Prostate gland (tissue), 2 donors: ENCODE measurements at regions not wholly inside any gene's neighbourhood (a gene's known extent, or its start where the extent isn't known, plus 50 kb on each side); places are given as distances from the start of the nearest gene placed in this dataset.

ENCODE experiments used
- DNase-seq: peaks from one replicate; pipeline ENCODE4 v3.0.0-alpha.2; 2019; ENCODE audit warnings: low spot score
- H3K27ac ChIP-seq, 2 donors: fragments of 200-600 bp; sonication (generic); 2 replicates each; pipeline ENCODE4 v1.5.1; 2017 to 2019
- H3K27me3 ChIP-seq: fragments of 200-600 bp; sonication (generic); replicated peaks from 2 replicates; pipeline ENCODE4 v1.5.1; 2019; ENCODE audit not compliant: insufficient read depth
- H3K36me3 ChIP-seq, 2 donors: fragments of 200-600 bp; sonication (generic); 1 replicate in 1 of 2; 2 replicates in 1 of 2; pipeline versions ENCODE4 v1.5.1 to v1.8.1; 2017 to 2019
- H3K4me1 ChIP-seq: fragments of 200-600 bp; sonication (generic); replicated peaks from 2 replicates; pipeline ENCODE4 v1.5.1; 2019
- H3K4me3 ChIP-seq, 2 donors: fragments of 200-600 bp; sonication (generic); 2 replicates each; pipeline ENCODE4 v1.5.1; 2017 to 2019
- H3K9me3 ChIP-seq: fragments of 200-600 bp; sonication (generic); 2 replicates; pipeline ENCODE4 v1.5.1; 2017
- POLR2A ChIP-seq: fragments of 450-650 bp; IDR thresholded peaks from one replicate; pipeline ENCODE4 v1.6.1; 2016; ENCODE audit warnings: antibody characterized with exemption, mild to moderate bottlenecking
- POLR2AphosphoS5 ChIP-seq: sonication (generic); formaldehyde crosslinking; IDR thresholded peaks from one replicate; pipeline ENCODE4 v1.6.1; 2017; ENCODE audit warnings: antibody characterized with exemption
- WGBS: methylation state at CpG from one replicate; pipeline ENCODE4 v1.1.5; 2018; 5-methylcytosine and 5-hydroxymethylcytosine counted together
- intact Hi-C: fragments of 100-400 bp; cut with DNase I; formaldehyde crosslinking; loops from one replicate; pipeline ENCODE4 v1.14.2; 2022
- TF ChIP-seq, protein P1 (sequence below), 4 experiments: fragments of 200-600 bp in 2 of 4; fragments of 450-650 bp in 2 of 4; sonication (generic) in 2 of 4; IDR thresholded peaks; 1 replicate in 3 of 4; 2 replicates in 1 of 4; pipeline ENCODE4 v1.5.1; 2016 to 2019; ENCODE audit warnings: antibody characterized with exemption in 4 of 4, mild to moderate bottlenecking in 2 of 4, moderate library complexity in 2 of 4

DNA sequence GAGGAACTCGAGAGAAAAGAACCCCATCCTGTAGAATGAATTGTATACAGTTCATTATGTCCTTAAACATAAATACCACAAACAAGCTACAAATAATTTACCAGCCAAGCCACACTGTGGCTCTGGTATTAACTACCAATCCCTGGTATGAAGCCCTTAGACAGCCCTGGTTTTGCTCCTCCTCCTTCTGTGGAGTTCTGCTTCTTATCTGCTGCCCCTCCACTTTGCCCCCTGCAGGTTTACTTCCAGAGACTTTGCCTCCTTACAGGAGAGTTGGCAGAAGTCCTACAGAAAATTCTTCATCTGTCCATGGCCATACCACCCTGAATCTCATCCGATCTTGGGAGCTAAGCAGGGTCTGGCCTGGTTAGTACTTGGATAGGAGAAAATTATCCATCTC, 219.8 kb downstream of the ACTL7B start:
- Histone ChIP-seq H3K9me3 (no peaks in the 10 kb centered on the region), H3K27me3 (no peaks in the 10 kb centered on the region), H3K4me3 (no peak overlapping the region), H3K36me3 (no peaks in the 10 kb centered on the region), H3K27ac (no peak overlapping the region), H3K4me1 (no peaks in the 10 kb centered on the region)
- WGBS: 42% methylated on average over 2 of the region's 2 CpGs
- TF ChIP-seq, protein P1, sequence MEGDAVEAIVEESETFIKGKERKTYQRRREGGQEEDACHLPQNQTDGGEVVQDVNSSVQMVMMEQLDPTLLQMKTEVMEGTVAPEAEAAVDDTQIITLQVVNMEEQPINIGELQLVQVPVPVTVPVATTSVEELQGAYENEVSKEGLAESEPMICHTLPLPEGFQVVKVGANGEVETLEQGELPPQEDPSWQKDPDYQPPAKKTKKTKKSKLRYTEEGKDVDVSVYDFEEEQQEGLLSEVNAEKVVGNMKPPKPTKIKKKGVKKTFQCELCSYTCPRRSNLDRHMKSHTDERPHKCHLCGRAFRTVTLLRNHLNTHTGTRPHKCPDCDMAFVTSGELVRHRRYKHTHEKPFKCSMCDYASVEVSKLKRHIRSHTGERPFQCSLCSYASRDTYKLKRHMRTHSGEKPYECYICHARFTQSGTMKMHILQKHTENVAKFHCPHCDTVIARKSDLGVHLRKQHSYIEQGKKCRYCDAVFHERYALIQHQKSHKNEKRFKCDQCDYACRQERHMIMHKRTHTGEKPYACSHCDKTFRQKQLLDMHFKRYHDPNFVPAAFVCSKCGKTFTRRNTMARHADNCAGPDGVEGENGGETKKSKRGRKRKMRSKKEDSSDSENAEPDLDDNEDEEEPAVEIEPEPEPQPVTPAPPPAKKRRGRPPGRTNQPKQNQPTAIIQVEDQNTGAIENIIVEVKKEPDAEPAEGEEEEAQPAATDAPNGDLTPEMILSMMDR (IDR thresholded peaks at IDR 0.05): no peak
- TF ChIP-seq POLR2AphosphoS5 (no peak), POLR2A (no peak)
- intact Hi-C loops: no loop called here
- DNase-seq: no peak

DNA sequence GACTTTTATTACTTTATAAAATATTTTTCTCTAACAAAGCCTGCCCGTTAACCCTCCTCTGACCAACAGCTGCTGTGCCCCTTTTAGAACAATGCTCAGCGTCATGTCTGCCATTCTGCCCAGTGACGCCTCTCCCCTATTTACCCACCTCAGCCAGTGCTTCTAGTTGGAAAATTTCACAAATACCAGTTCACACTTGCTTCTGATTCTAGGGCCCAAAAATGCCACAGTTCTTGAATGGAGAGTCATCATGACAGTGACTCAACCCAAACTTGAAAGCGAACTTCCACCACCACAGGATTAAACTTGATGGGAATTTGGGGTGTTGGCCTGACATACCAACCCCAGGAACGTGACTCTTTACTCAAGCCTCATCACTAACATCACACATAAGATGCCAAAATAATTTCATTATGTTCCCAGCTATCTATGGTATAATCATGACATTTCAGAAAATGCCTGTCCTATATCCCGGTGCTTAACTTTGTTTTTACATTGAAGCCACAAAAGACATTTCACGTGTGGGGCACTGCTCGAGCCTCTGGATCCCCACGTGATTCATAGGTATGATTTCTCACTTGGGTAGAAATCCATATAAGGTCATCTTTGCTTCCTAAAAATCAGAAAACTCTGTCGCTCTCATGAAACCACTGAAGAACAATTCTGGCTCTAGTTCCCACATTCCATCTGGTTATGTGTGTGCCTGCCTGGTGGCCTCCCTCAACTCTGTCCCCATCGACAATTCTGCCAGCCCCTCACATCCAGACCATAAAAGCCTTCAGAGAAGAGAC, 220.9 kb downstream of the ACTL7B start:
- DNase-seq: no peak
- no peaks in the 10 kb centered on the region for H3K36me3 ChIP-seq
- H3K4me1 ChIP-seq: no peaks in the 10 kb centered on the region
- no peak overlapping the region for H3K27ac ChIP-seq
- H3K4me3 ChIP-seq: no peak overlapping the region
- intact Hi-C loops: no loop called here
- TF ChIP-seq, protein P1 (IDR thresholded peaks at IDR 0.05): no peak
- no peak for TF ChIP-seq POLR2A
- no peak for TF ChIP-seq POLR2AphosphoS5
- WGBS: 86% methylated on average over 11 of the region's 11 CpGs
- H3K27me3 ChIP-seq: no peaks in the 10 kb centered on the region
- no peaks in the 10 kb centered on the region for H3K9me3 ChIP-seq

DNA sequence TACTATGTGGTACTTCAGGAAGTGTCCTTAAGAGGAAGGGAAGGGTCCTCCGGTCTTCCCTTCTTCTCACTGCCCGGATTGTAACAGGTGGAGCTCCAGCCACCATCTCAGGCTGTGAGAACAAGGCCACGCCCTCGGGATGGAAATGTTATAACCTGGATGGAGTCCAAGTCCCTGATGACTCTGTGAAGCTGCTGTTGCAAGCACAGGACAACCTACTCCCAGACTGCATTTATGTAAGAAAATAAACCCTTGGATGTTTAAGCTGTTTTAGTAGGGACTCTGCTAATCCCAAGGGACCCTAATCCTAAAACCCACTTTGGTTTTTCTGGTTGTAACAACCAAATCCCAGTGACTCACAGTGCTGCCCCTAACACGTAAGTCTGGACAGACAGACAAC, 221.6 kb downstream of the ACTL7B start:
- Histone ChIP-seq H3K27ac (no peak overlapping the region), H3K9me3 (no peaks in the 10 kb centered on the region), H3K4me1 (no peaks in the 10 kb centered on the region), H3K27me3 (no peaks in the 10 kb centered on the region), H3K4me3 (no peak overlapping the region), H3K36me3 (no peaks in the 10 kb centered on the region)
- DNase-seq: peak; percentile 8
- TF ChIP-seq POLR2A (no peak), POLR2AphosphoS5 (no peak)
- TF ChIP-seq, protein P1 (IDR thresholded peaks at IDR 0.05): no peak
- intact Hi-C loops: no loop called here
- WGBS: 43% methylated on average over 5 of the region's 5 CpGs

DNA sequence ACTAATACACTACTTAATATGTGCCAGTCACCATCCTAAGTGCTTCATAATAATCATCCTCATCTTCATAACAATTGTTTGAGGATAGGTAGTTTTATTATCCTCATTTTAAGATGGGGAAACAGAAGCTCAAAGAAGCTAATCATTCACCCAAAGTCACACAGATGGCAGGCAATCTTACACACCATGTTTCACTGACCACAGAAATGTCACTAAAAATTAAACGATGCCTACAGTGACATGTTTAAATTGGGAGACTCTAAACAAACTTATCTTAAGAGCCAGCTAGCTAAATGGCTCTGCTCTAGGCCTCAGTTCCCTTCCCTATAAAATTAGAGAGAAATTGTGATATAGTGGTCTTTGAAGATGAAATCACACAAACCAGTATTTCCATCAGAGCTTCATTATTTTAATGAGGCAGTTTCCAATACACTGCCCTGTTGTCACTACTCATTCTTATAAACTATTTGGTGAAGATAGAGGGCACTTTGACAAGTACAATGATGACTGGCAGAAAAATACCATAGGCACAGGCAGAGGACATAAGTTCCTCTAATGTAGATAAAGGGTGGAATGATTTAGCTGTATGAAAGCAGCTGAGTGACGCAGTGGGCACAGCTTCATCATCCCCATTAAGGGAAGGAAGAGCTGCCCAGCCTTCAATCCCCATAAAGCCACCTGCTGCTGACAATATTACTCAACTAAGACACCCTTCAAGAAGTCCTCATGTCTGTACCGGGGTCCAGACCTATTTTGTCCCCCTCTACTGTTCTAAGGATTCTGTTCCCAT, 224.1 kb downstream of the ACTL7B start:
- Histone ChIP-seq H3K4me3 (no peak overlapping the region), H3K36me3 (no peaks in the 10 kb centered on the region), H3K9me3 (no peaks in the 10 kb centered on the region), H3K27me3 (no peaks in the 10 kb centered on the region), H3K4me1 (no peaks in the 10 kb centered on the region), H3K27ac (no peak overlapping the region)
- 63% methylated on average over 3 of the region's 3 CpGs for WGBS
- TF ChIP-seq POLR2AphosphoS5: no peak
- TF ChIP-seq, protein P1 (IDR thresholded peaks at IDR 0.05): no peak
- no peak for TF ChIP-seq POLR2A
- no peak for DNase-seq
- intact Hi-C loops: no loop called here
